ENCODE measurements at regions not wholly inside any gene's neighbourhood (a gene's known extent, or its start where the extent isn't known, plus 50 kb on each side); places are given as distances from the start of the nearest gene placed in this dataset.

GRCh38 chr2:238684362-238685326 is 163.2 kb upstream of the TWIST2 start:
- TF ChIP-seq YY1 (IDR thresholded peaks at IDR 0.05; ENCODE audit: insufficient read depth, insufficient read length) (no peak), ZNF274 (IDR thresholded peaks at IDR 0.05; ENCODE audit: low read depth, low read length) (no peak)

Data from NT2/D1 (cell line).